Heart left ventricle (tissue), 16 donors: ENCODE measurements at regions not wholly inside any gene's neighbourhood (a gene's known extent, or its start where the extent isn't known, plus 50 kb on each side); places are given as distances from the start of the nearest gene placed in this dataset.

Experiments used
- ATAC-seq, 4 donors: fragments of 200-7000 bp; cut with Tn5 transposase; one replicate each; pipeline ENCODE4 v1.9.1; 2020 to 2022; ENCODE audit warnings: moderate library complexity in 4 of 4, mild to moderate bottlenecking in 3 of 4, moderate number of reproducible peaks in 1 of 4
- DNase-seq, 5 donors: peaks; one replicate each; pipeline ENCODE4 v3.0.0-alpha.2; 2020
- H3K27ac ChIP-seq, 12 donors: fragments of 200-600 bp; sonication (generic) in 4 of 12; one replicate each; pipeline versions ENCODE4 v1.5.0 to v1.8.0; 2016 to 2022; ENCODE audit warnings: mild to moderate bottlenecking in 2 of 12
- H3K27me3 ChIP-seq, 9 donors: fragments of 200-600 bp; sonication (generic) in 2 of 9; one replicate each; pipeline versions ENCODE4 v1.5.1 to v1.8.0; 2016 to 2022; ENCODE audit warnings: mild to moderate bottlenecking in 3 of 9
- H3K36me3 ChIP-seq, 9 donors: fragments of 200-600 bp; sonication (generic) in 2 of 9; one replicate each; pipeline versions ENCODE4 v1.5.0 to v1.8.0; 2018 to 2022; ENCODE audit warnings: mild to moderate bottlenecking in 2 of 9
- H3K4me1 ChIP-seq, 12 donors: fragments of 200-600 bp; sonication (generic) in 4 of 12; one replicate each; pipeline versions ENCODE4 v1.5.0 to v1.8.0; 2016 to 2022; ENCODE audit warnings: mild to moderate bottlenecking in 3 of 12
- H3K4me3 ChIP-seq, 12 donors: fragments of 200-600 bp; sonication (generic) in 4 of 12; one replicate each; pipeline versions ENCODE4 v1.5.0 to v1.8.0; 2017 to 2022; ENCODE audit warnings: mild to moderate bottlenecking in 9 of 12, moderate library complexity in 4 of 12
- H3K9me3 ChIP-seq, 12 donors: fragments of 200-600 bp; sonication (generic) in 4 of 12; one replicate each; pipeline versions ENCODE4 v1.5.0 to v1.8.0; 2016 to 2022; ENCODE audit warnings: mild to moderate bottlenecking in 1 of 12
- CTCF ChIP-seq, 12 donors: fragments of 200-600 bp; sonication (generic) in 4 of 12; IDR thresholded peaks; one replicate each; pipeline versions ENCODE4 v1.5.0 to v1.8.0; 2018 to 2022; ENCODE audit warnings: antibody characterized with exemption in 12 of 12, mild to moderate bottlenecking in 5 of 12
- POLR2A ChIP-seq, 2 donors: fragments of 450-650 bp; IDR thresholded peaks; one replicate each; pipeline ENCODE4 v1.6.1; 2017; ENCODE audit warnings: antibody characterized with exemption in 2 of 2, mild to moderate bottlenecking in 2 of 2, moderate library complexity in 2 of 2
- WGBS, 4 donors: extraction: QIAGEN DNeasy Blood & Tissue Kit in 2 of 4; methylation state at CpG; one replicate each; pipeline versions ENCODE4 v1.1.5 to v1.1.7; 2013 to 2018; 5-methylcytosine and 5-hydroxymethylcytosine counted together
- intact Hi-C, 10 donors: fragments of 100-400 bp; cut with DNase I; formaldehyde crosslinking; loops; one replicate each; pipeline versions ENCODE4 v1.11.1 to v1.14.2; 2022
- donor health status: ischemic (EF 13 %, LVEDD 7.1; RV severe dilation, severe dysfunction).
- donor health status: healthy with polysubstance abuse.
- donor health status: DM: no; HTN: yes; CAD: no.
- donor health status: DM: no; HTN: no; CAD: no.
- donor health status: ischemic (EF 25% LVEDD 6.9; RV normal size, moderate dysfunction).
- donor health status: ischemic (EF 25% LVEDD 5.7; RV mildly dilated, moderate dysfunction).
- donor health status: healthy.
- donor health status: DM: yes; HTN: yes; CAD: no.
- donor health status: ischemic (EF 35%, LVEDD 5.7; RV mildly dilated, moderate dysfunction).
- donor health status: nonischemic (EF 11% LVEDD 7.7; RV severe dilation, severe dysfunction).
- donor health status: DM: yes; HTN: yes; CAD: no.
- donor health status: PGD.
- donor health status: ischemic (EF 29% LVEDD 5.4; RV normal size, mild dysfunction).
- donor health status: nonischemic (EF 23%, LVEDD 6.1; RV moderate dilation, normal function).

- Histone ChIP-seq H3K4me1 (peaks cover 0 to 12% (median 5%) of the 10 kb centered on the region in 12 donors), H3K9me3 (no peaks in the 10 kb centered on the region), H3K36me3 (no peaks in the 10 kb centered on the region), H3K27me3 (no peaks in the 10 kb centered on the region), H3K4me3 (no peak overlapping the region), H3K27ac (no peak overlapping the region)
- DNase-seq (no peak), ATAC-seq (no peak)
- intact Hi-C loops, result no loop called here
- TF ChIP-seq POLR2A (IDR thresholded peaks at IDR 0.05) (no peak), CTCF (IDR thresholded peaks at IDR 0.05) (no peak)
- 86 to 90% (median 88%) methylated on average over 3 of the region's 3 CpGs for WGBS, 4 donors
Measured at GRCh38 chr7:18416988-18417387, 78.6 kb upstream of the HDAC9 start.

DNA sequence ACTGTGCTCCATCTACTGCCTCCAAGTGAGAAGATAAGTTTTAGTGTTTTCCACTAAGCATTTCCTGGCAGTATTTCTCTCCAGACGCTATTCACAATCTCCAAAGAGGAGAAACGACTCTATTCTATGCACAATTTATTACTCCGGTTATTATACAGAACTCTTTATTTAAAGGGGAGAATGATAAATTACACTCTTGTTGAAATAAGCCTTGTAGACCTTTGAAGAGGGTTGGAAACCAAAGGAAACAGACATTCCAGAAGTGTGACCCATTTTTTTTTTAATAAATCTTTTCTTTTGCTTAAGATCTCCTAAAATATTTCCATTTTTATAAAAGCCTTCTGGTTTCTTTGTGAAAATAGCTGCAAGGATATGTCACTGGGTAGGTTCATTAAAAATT, 76.1 kb upstream of the HDAC9 start:
- no peak for ATAC-seq
- TF ChIP-seq CTCF (IDR thresholded peaks at IDR 0.05) (no peak), POLR2A (IDR thresholded peaks at IDR 0.05) (no peak)
- Histone ChIP-seq H3K27ac (no peak overlapping the region), H3K4me3 (no peak overlapping the region), H3K4me1 (peaks cover 0 to 16% (median 6%) of the 10 kb centered on the region in 12 donors), H3K36me3 (no peaks in the 10 kb centered on the region), H3K9me3 (no peaks in the 10 kb centered on the region), H3K27me3 (no peaks in the 10 kb centered on the region)
- WGBS, 4 donors, result 50 to 66% (median 61%) methylated on average over 3 of the region's 3 CpGs
- DNase-seq, result no peak
- intact Hi-C loops, result no loop called here

DNA sequence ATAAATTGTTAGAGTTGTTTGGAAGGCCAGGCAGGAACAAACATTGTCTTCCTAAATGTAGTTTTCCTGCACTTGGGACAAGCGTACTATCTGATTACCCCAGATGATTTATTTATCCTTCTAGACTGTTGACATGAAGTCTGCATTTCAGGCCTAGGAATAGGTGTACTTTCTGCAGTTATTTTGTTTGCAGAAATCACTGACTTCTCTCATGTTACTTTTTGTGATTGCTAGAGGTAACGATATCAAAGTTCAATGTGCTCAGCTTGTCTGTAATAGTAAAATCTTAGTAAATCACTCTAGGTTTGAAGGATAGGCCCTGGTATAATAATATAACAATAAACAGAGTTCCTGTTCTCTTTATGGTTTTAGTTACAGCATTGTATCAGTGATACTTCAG, 75.4 kb upstream of the HDAC9 start:
- no peaks in the 10 kb centered on the region for H3K9me3 ChIP-seq
- intact Hi-C loops, result no loop called here
- H3K27me3 ChIP-seq, result no peaks in the 10 kb centered on the region
- no peak overlapping the region for H3K4me3 ChIP-seq
- peaks cover 0 to 16% (median 6%) of the 10 kb centered on the region in 12 donors for H3K4me1 ChIP-seq
- 88 to 95% (median 88%) methylated on average over 2 of the region's 2 CpGs for WGBS, 4 donors
- H3K27ac ChIP-seq, result no peak overlapping the region
- H3K36me3 ChIP-seq, result no peaks in the 10 kb centered on the region
- DNase-seq (no peak), ATAC-seq (no peak)
- TF ChIP-seq CTCF (IDR thresholded peaks at IDR 0.05) (no peak), POLR2A (IDR thresholded peaks at IDR 0.05) (no peak)

DNA sequence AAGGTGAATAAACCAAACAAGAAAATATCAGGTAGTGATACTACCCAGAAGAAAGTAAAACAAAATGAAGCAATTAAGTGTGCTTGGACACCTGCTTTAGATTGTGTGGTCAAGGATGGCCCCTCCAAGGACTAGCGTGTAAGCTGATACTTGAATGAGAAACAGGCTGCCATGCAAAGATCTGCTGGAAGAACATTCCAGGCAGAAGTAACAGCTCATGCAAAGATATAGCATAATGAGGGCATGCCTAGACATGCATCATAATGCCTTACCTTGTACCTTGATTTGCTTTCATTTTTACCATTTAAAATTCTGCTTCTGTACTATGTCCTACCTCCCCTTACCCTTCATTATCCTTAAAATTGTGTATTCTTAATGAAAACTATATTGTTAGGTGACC, 74.8 kb upstream of the HDAC9 start:
- WGBS, 4 donors, result 88 to 92% (median 90%) methylated on average over 1 of the region's 1 CpG
- no peak overlapping the region for H3K4me3 ChIP-seq
- H3K36me3 ChIP-seq, result no peaks in the 10 kb centered on the region
- ATAC-seq, result no peak
- TF ChIP-seq POLR2A (IDR thresholded peaks at IDR 0.05) (no peak), CTCF (IDR thresholded peaks at IDR 0.05) (no peak)
- H3K27me3 ChIP-seq, result no peaks in the 10 kb centered on the region
- H3K27ac ChIP-seq, result no peak overlapping the region
- intact Hi-C loops, result no loop called here
- DNase-seq, result no peak
- peaks cover 0 to 16% (median 6%) of the 10 kb centered on the region in 12 donors for H3K4me1 ChIP-seq
- no peaks in the 10 kb centered on the region for H3K9me3 ChIP-seq
